Sigmoid colon (tissue), 6 donors: ENCODE measurements at regions not wholly inside any gene's neighbourhood (a gene's known extent, or its start where the extent isn't known, plus 50 kb on each side); places are given as distances from the start of the nearest gene placed in this dataset.

Experiments used
- DNase-seq: peaks from one replicate; pipeline ENCODE4 v3.0.0-alpha.2; 2019
- H3K27ac ChIP-seq, 4 donors: fragments of 200-600 bp; sonication (generic); one replicate each; pipeline ENCODE4 v1.5.1; 2016 to 2019; ENCODE audit warnings: mild to moderate bottlenecking in 1 of 4
- H3K27me3 ChIP-seq, 3 donors: fragments of 200-600 bp; sonication (generic); one replicate each; pipeline ENCODE4 v1.5.1; 2019; ENCODE audit warnings: mild to moderate bottlenecking in 1 of 3
- H3K36me3 ChIP-seq, 4 donors: fragments of 200-600 bp; sonication (generic); one replicate each; pipeline ENCODE4 v1.5.1; 2016 to 2019
- H3K4me1 ChIP-seq, 4 donors: fragments of 200-600 bp; sonication (generic); one replicate each; pipeline ENCODE4 v1.5.1; 2017 to 2019
- H3K4me3 ChIP-seq, 4 donors: fragments of 200-600 bp; sonication (generic); one replicate each; pipeline ENCODE4 v1.5.1; 2017 to 2019; ENCODE audit warnings: mild to moderate bottlenecking in 2 of 4, moderate library complexity in 1 of 4
- H3K9me3 ChIP-seq, 4 donors: fragments of 200-600 bp in 3 of 4; sonication (generic) in 3 of 4; one replicate each; pipeline versions ENCODE4 v1.5.1 to v1.6.1; 2013 to 2019
- CTCF ChIP-seq, 4 experiments: fragments of 450-650 bp in 3 of 4; fragments of 200-600 bp in 1 of 4; IDR thresholded peaks; one replicate each; pipeline ENCODE4 v1.5.1; 2016 to 2019; ENCODE audit warnings: antibody characterized with exemption in 4 of 4, mild to moderate bottlenecking in 3 of 4, moderate library complexity in 2 of 4
- EP300 ChIP-seq, 4 donors: sonication (generic); formaldehyde crosslinking; IDR thresholded peaks; one replicate each; pipeline ENCODE4 v1.6.1; 2017; ENCODE audit warnings: antibody characterized with exemption in 4 of 4
- POLR2A ChIP-seq, 2 donors: fragments of 450-650 bp; IDR thresholded peaks; one replicate each; pipeline ENCODE4 v1.6.1; 2016; ENCODE audit warnings: antibody characterized with exemption in 2 of 2, mild to moderate bottlenecking in 2 of 2, moderate library complexity in 2 of 2
- POLR2AphosphoS5 ChIP-seq, 4 donors: sonication (generic); formaldehyde crosslinking; IDR thresholded peaks; one replicate each; pipeline ENCODE4 v1.6.1; 2017; ENCODE audit warnings: antibody characterized with exemption in 4 of 4
- WGBS, 2 donors: extraction: QIAGEN DNeasy Blood & Tissue Kit; methylation state at CpG; one replicate each; pipeline ENCODE4 v1.1.7; 2013; 5-methylcytosine and 5-hydroxymethylcytosine counted together
- intact Hi-C: fragments of 100-400 bp; cut with DNase I; formaldehyde crosslinking; loops from one replicate; pipeline ENCODE4 v1.15.1; 2023
- donor health status: healthy with polysubstance abuse.
- donor health status: healthy.

GRCh38 chr3:117958027-117958426 is 1076.6 kb downstream of the IGSF11 start:
- WGBS, 2 donors: 79 to 81% methylated on average over 2 of the region's 2 CpGs

GRCh38 chr3:117962750-117963149 is 1071.9 kb downstream of the IGSF11 start:
- DNase-seq: no peak
- Histone ChIP-seq H3K27ac (no peak overlapping the region), H3K9me3 (no peaks in the 10 kb centered on the region), H3K27me3 (no peaks in the 10 kb centered on the region), H3K4me1 (no peaks in the 10 kb centered on the region), H3K4me3 (no peak overlapping the region), H3K36me3 (no peaks in the 10 kb centered on the region)
- TF ChIP-seq POLR2A (IDR thresholded peaks at IDR 0.05) (no peak), EP300 (IDR thresholded peaks at IDR 0.05) (no peak), POLR2AphosphoS5 (IDR thresholded peaks at IDR 0.05) (no peak), CTCF (IDR thresholded peaks at IDR 0.05) (no peak)
- intact Hi-C loops: no loop called here
- 57 to 68% methylated on average over 2 of the region's 2 CpGs for WGBS, 2 donors

More at GRCh38 chr3:117958027-117958426, 1076.6 kb downstream of the IGSF11 start:
- no peak overlapping the region for H3K4me3 ChIP-seq
- no peak for DNase-seq
- TF ChIP-seq POLR2A (IDR thresholded peaks at IDR 0.05) (no peak), CTCF (IDR thresholded peaks at IDR 0.05) (no peak), POLR2AphosphoS5 (IDR thresholded peaks at IDR 0.05) (no peak), EP300 (IDR thresholded peaks at IDR 0.05) (no peak)
- no peaks in the 10 kb centered on the region for H3K4me1 ChIP-seq
- no peaks in the 10 kb centered on the region for H3K9me3 ChIP-seq
- intact Hi-C loops: no loop called here
- no peak overlapping the region for H3K27ac ChIP-seq
- no peaks in the 10 kb centered on the region for H3K27me3 ChIP-seq
- no peaks in the 10 kb centered on the region for H3K36me3 ChIP-seq

GRCh38 chr3:117963858-117964257 is 1070.8 kb downstream of the IGSF11 start:
- H3K27ac ChIP-seq: no peak overlapping the region
- no peaks in the 10 kb centered on the region for H3K4me1 ChIP-seq
- H3K36me3 ChIP-seq: no peaks in the 10 kb centered on the region
- H3K4me3 ChIP-seq: no peak overlapping the region
- intact Hi-C loops: no loop called here
- no peak for DNase-seq
- no peaks in the 10 kb centered on the region for H3K27me3 ChIP-seq
- TF ChIP-seq POLR2A (IDR thresholded peaks at IDR 0.05): no peak
- no peak for TF ChIP-seq POLR2AphosphoS5 (IDR thresholded peaks at IDR 0.05)
- TF ChIP-seq EP300 (IDR thresholded peaks at IDR 0.05): no peak
- no peak for TF ChIP-seq CTCF (IDR thresholded peaks at IDR 0.05)
- WGBS, 2 donors: 46 to 65% methylated on average over 2 of the region's 2 CpGs
- H3K9me3 ChIP-seq: no peaks in the 10 kb centered on the region

GRCh38 chr3:117964814-117965213 is 1069.8 kb downstream of the IGSF11 start:
- Histone ChIP-seq H3K36me3 (no peaks in the 10 kb centered on the region), H3K27me3 (no peaks in the 10 kb centered on the region), H3K27ac (no peak overlapping the region), H3K4me3 (no peak overlapping the region), H3K9me3 (no peaks in the 10 kb centered on the region), H3K4me1 (no peaks in the 10 kb centered on the region)
- intact Hi-C loops: no loop called here
- TF ChIP-seq POLR2AphosphoS5 (IDR thresholded peaks at IDR 0.05) (no peak), POLR2A (IDR thresholded peaks at IDR 0.05) (no peak), CTCF (IDR thresholded peaks at IDR 0.05) (no peak), EP300 (IDR thresholded peaks at IDR 0.05) (no peak)
- DNase-seq: no peak
- WGBS, 2 donors: 86% methylated on average over 4 of the region's 4 CpGs

- H3K4me3 ChIP-seq: no peak overlapping the region
- no peaks in the 10 kb centered on the region for H3K27me3 ChIP-seq
- H3K9me3 ChIP-seq: no peaks in the 10 kb centered on the region
- no peak overlapping the region for H3K27ac ChIP-seq
- intact Hi-C loops: no loop called here
- no peaks in the 10 kb centered on the region for H3K36me3 ChIP-seq
- H3K4me1 ChIP-seq: no peaks in the 10 kb centered on the region
- 78 to 79% methylated on average over 3 of the region's 3 CpGs for WGBS, 2 donors
- no peak for TF ChIP-seq POLR2AphosphoS5 (IDR thresholded peaks at IDR 0.05)
- TF ChIP-seq POLR2A (IDR thresholded peaks at IDR 0.05): no peak
- no peak for TF ChIP-seq EP300 (IDR thresholded peaks at IDR 0.05)
- TF ChIP-seq CTCF (IDR thresholded peaks at IDR 0.05): no peak
- DNase-seq: no peak
These were observed 1057.0 kb downstream of the IGSF11 start for GRCh38 chr3:117977504-117978228.
